ENCODE measurements at regions not wholly inside any gene's neighbourhood (a gene's known extent, or its start where the extent isn't known, plus 50 kb on each side); places are given as distances from the start of the nearest gene placed in this dataset.

- Histone ChIP-seq H3K27ac (no peak overlapping the region), H3K4me3 (no peak overlapping the region), H3K36me3 (replicated peaks in 1 of 2; ENCODE audit: insufficient read depth in 1 of 2, low read depth in 2 of 2) (no peaks in the 10 kb centered on the region), H3K27me3 (no peaks in the 10 kb centered on the region), H3K4me1 (no peaks in the 10 kb centered on the region), H3K9me3 (no peaks in the 10 kb centered on the region)
- 80 to 84% methylated on average over 3 of the region's 3 CpGs for whole genome bisulfite sequencing, 2 donors
- intact Hi-C loops (cut with DNase I) = no loop called here
- DNase-seq (no peak), ATAC-seq (no peak)
- TF ChIP-seq CTCF (IDR thresholded peaks at IDR 0.05) = no peak
Measured at GRCh38 chr13:76737526-76737925, 148.7 kb downstream of the KCTD12 start.

GRCh38 chr13:76735641-76736040, 150.6 kb downstream of the KCTD12 start:
- 34 to 49% methylated on average over 3 of the region's 3 CpGs for WGBS, 2 donors
- no peak overlapping the region for H3K27ac ChIP-seq
- H3K4me1 ChIP-seq = no peaks in the 10 kb centered on the region
- no peaks in the 10 kb centered on the region for H3K27me3 ChIP-seq
- intact Hi-C loops (cut with DNase I) = no loop called here
- no peaks in the 10 kb centered on the region for H3K9me3 ChIP-seq
- ATAC-seq = no peak
- DNase-seq = no peak
- TF ChIP-seq CTCF (IDR thresholded peaks at IDR 0.05) (no peak), POLR2A (IDR thresholded peaks at IDR 0.05) (no peak)
- H3K36me3 ChIP-seq (replicated peaks in 1 of 2; ENCODE audit: insufficient read depth in 1 of 2, low read depth in 2 of 2) = no peaks in the 10 kb centered on the region
- H3K4me3 ChIP-seq = no peak overlapping the region

DNA sequence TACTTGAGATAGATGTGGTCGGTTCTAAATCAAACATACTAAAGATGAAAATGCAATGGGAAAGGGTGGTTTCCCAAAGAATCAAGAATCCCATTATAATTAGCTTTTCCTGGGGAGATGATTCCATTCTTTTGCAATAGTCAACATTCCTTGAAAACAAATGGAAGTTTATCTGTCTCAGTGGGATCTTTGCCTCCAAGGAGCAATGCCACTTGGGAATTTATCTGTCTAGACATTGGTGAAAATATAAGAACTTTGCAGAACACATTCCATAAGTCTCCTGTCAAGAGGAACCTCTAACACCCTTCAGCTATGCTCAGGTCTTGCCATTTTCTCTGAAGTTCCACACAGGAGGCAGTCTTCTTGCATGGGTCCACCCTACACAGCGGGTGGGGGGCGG, 152.5 kb downstream of the KCTD12 start:
- H3K27ac ChIP-seq = no peak overlapping the region
- H3K4me3 ChIP-seq = no peak overlapping the region
- ATAC-seq (no peak), DNase-seq (no peak)
- H3K4me1 ChIP-seq = no peaks in the 10 kb centered on the region
- no peaks in the 10 kb centered on the region for H3K36me3 ChIP-seq (replicated peaks in 1 of 2; ENCODE audit: insufficient read depth in 1 of 2, low read depth in 2 of 2)
- 64 to 78% methylated on average over 3 of the region's 3 CpGs for WGBS, 2 donors
- intact Hi-C loops (cut with DNase I) = no loop called here
- TF ChIP-seq CTCF (IDR thresholded peaks at IDR 0.05) = no peak
- TF ChIP-seq POLR2A (IDR thresholded peaks at IDR 0.05) = no peak
- no peaks in the 10 kb centered on the region for H3K9me3 ChIP-seq
- H3K27me3 ChIP-seq = no peaks in the 10 kb centered on the region

DNA sequence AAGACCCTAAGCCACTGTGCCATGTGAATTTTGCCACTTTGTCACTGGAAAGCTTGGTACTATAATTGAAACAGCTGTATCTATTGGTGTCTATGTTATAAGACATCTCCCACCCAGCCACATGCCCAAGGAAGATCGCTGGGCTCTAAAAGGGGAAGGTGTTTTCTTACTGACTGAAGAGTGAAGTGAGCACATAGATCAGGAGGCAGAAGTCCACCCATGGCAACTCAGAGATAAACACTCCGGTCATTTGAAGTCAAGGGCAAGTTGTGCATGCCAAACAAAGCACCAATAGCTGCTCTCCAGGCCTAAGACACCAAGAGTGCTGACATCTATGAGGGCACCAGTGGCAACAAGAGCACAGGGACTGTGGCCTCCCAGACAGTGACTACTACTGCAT, 153.8 kb downstream of the KCTD12 start:
- 66 to 89% methylated on average over 2 of the region's 2 CpGs for WGBS, 2 donors
- Histone ChIP-seq H3K9me3 (no peaks in the 10 kb centered on the region), H3K27ac (no peak overlapping the region), H3K4me1 (no peaks in the 10 kb centered on the region), H3K27me3 (no peaks in the 10 kb centered on the region), H3K4me3 (no peak overlapping the region), H3K36me3 (replicated peaks in 1 of 2; ENCODE audit: insufficient read depth in 1 of 2, low read depth in 2 of 2) (no peaks in the 10 kb centered on the region)
- DNase-seq = no peak
- intact Hi-C loops (cut with DNase I) = no loop called here
- no peak for TF ChIP-seq POLR2A (IDR thresholded peaks at IDR 0.05)
- no peak for TF ChIP-seq CTCF (IDR thresholded peaks at IDR 0.05)
- ATAC-seq = no peak

DNA sequence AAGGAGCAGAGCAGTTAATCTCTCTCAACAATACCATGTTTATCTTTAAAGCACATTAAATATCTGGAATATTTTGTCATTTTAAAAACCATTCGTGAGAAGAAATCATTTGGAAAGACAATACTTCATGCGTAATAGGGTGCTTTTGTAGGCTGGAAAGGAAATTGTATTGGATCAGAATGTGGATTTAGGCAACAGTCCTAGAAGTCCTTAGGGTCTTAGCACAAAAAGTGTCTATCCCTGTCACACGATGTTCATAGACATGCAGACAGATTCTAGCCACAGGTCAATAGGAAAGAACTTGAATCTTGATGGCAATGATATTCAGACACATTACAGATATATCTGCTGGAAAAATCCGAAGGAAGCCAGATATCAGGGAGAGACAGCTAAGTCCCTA, 156.0 kb downstream of the KCTD12 start:
- ATAC-seq (no peak), DNase-seq (no peak)
- Histone ChIP-seq H3K9me3 (no peaks in the 10 kb centered on the region), H3K4me1 (no peaks in the 10 kb centered on the region), H3K4me3 (no peak overlapping the region), H3K27ac (no peak overlapping the region), H3K27me3 (no peaks in the 10 kb centered on the region), H3K36me3 (replicated peaks in 1 of 2; ENCODE audit: insufficient read depth in 1 of 2, low read depth in 2 of 2) (no peaks in the 10 kb centered on the region)
- WGBS, 2 donors = 52 to 59% methylated on average over 4 of the region's 4 CpGs
- intact Hi-C loops (cut with DNase I) = no loop called here
- TF ChIP-seq CTCF (IDR thresholded peaks at IDR 0.05) = no peak
- no peak for TF ChIP-seq POLR2A (IDR thresholded peaks at IDR 0.05)

Measured in body of pancreas (tissue), 4 donors.